ENCODE measurements at regions not wholly inside any gene's neighbourhood (a gene's known extent, or its start where the extent isn't known, plus 50 kb on each side); places are given as distances from the start of the nearest gene placed in this dataset.

DNA sequence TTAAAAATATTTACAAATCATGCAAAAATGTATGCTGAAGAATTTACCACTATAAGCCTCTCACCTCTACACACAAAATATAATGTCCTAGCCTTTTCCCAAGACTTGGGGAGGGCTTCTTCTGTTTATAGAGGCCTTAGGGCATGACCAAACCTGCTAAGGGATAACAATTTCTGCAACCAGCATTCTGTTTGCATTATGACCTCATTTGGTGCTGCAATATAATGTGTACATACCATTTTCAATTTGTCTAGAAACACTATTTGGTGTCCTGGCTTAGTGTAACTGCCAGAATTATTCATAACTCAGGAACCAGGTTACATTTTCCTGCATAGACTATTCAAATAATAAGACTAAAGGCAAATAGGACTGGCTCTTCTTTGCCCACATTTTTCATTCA, 446.6 kb upstream of the SORCS1 start:
- Histone ChIP-seq H3K9me2 (ENCODE audit: insufficient read depth) (no peaks in the 10 kb centered on the region), H3K36me3 (ENCODE audit: control insufficient read depth in 1 of 2, insufficient read depth in 2 of 2, low read length in 2 of 2) (no peaks in the 10 kb centered on the region), H3K4me2 (ENCODE audit: low read length) (no peak overlapping the region), H3K4me3 (replicated peaks in 1 of 2; ENCODE audit: low read depth in 1 of 2, low read length in 2 of 2) (no peak overlapping the region), H3K9ac (ENCODE audit: low read length) (no peak overlapping the region), H3K9me3 (ENCODE audit: control insufficient read depth in 1 of 2, insufficient read depth in 1 of 2, low read depth in 1 of 2, low read length in 2 of 2) (peaks cover 34 to 36% of the 10 kb centered on the region in 2 experiments; a peak in 3 of 4 replicates), H3K27me3 (ENCODE audit: insufficient read depth, low read length) (no peaks in the 10 kb centered on the region), H3K4me1 (ENCODE audit: control insufficient read depth in 1 of 2, insufficient read depth in 2 of 2, low read length in 2 of 2) (no peaks in the 10 kb centered on the region), H3K79me2 (ENCODE audit: insufficient read depth, low read length) (no peaks in the 10 kb centered on the region), H2AFZ (ENCODE audit: low read depth, low read length, poor library complexity, severe bottlenecking) (no peak overlapping the region), H4K20me1 (ENCODE audit: insufficient read depth) (no peaks in the 10 kb centered on the region), H3K27ac (ENCODE audit: low read depth, low read length) (no peak overlapping the region)
- TF ChIP-seq, protein P1, sequence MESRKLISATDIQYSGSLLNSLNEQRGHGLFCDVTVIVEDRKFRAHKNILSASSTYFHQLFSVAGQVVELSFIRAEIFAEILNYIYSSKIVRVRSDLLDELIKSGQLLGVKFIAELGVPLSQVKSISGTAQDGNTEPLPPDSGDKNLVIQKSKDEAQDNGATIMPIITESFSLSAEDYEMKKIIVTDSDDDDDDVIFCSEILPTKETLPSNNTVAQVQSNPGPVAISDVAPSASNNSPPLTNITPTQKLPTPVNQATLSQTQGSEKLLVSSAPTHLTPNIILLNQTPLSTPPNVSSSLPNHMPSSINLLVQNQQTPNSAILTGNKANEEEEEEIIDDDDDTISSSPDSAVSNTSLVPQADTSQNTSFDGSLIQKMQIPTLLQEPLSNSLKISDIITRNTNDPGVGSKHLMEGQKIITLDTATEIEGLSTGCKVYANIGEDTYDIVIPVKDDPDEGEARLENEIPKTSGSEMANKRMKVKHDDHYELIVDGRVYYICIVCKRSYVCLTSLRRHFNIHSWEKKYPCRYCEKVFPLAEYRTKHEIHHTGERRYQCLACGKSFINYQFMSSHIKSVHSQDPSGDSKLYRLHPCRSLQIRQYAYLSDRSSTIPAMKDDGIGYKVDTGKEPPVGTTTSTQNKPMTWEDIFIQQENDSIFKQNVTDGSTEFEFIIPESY (IDR thresholded peaks at IDR 0.05; ENCODE audit: extremely low read depth, insufficient replicate concordance, low read length), result no peak
- TF ChIP-seq, protein P2, sequence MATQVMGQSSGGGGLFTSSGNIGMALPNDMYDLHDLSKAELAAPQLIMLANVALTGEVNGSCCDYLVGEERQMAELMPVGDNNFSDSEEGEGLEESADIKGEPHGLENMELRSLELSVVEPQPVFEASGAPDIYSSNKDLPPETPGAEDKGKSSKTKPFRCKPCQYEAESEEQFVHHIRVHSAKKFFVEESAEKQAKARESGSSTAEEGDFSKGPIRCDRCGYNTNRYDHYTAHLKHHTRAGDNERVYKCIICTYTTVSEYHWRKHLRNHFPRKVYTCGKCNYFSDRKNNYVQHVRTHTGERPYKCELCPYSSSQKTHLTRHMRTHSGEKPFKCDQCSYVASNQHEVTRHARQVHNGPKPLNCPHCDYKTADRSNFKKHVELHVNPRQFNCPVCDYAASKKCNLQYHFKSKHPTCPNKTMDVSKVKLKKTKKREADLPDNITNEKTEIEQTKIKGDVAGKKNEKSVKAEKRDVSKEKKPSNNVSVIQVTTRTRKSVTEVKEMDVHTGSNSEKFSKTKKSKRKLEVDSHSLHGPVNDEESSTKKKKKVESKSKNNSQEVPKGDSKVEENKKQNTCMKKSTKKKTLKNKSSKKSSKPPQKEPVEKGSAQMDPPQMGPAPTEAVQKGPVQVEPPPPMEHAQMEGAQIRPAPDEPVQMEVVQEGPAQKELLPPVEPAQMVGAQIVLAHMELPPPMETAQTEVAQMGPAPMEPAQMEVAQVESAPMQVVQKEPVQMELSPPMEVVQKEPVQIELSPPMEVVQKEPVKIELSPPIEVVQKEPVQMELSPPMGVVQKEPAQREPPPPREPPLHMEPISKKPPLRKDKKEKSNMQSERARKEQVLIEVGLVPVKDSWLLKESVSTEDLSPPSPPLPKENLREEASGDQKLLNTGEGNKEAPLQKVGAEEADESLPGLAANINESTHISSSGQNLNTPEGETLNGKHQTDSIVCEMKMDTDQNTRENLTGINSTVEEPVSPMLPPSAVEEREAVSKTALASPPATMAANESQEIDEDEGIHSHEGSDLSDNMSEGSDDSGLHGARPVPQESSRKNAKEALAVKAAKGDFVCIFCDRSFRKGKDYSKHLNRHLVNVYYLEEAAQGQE (IDR thresholded peaks at IDR 0.05; ENCODE audit: low read depth), result no peak
- TF ChIP-seq YY1 (IDR thresholded peaks at IDR 0.05; ENCODE audit: extremely low read depth, insufficient replicate concordance, low read depth, low read length), result no peak
- TF ChIP-seq FOSL1 (IDR thresholded peaks at IDR 0.05; ENCODE audit: low read depth), result no peak
- no peak for TF ChIP-seq EGR1 (IDR thresholded peaks at IDR 0.05; ENCODE audit: low read depth)
- no peak for TF ChIP-seq CEBPB (IDR thresholded peaks at IDR 0.05; ENCODE audit: low read depth)
- no peak for TF ChIP-seq ZNF274 (IDR thresholded peaks at IDR 0.05; ENCODE audit: low read depth, low read length)
- no peak for TF ChIP-seq ELF1 (IDR thresholded peaks at IDR 0.05; ENCODE audit: borderline replicate concordance, low read depth)
- TF ChIP-seq SRF (IDR thresholded peaks at IDR 0.05; ENCODE audit: low read depth), result no peak
- TF ChIP-seq, protein P3, sequence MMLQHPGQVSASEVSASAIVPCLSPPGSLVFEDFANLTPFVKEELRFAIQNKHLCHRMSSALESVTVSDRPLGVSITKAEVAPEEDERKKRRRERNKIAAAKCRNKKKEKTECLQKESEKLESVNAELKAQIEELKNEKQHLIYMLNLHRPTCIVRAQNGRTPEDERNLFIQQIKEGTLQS (IDR thresholded peaks at IDR 0.05), result no peak
- TF ChIP-seq SP1 (IDR thresholded peaks at IDR 0.05; ENCODE audit: low read depth), result no peak
- no peak for TF ChIP-seq POLR2A (IDR thresholded peaks at IDR 0.05; ENCODE audit: borderline replicate concordance, extremely low read depth, insufficient read depth, insufficient read length)
- no peak for TF ChIP-seq RAD21 (IDR thresholded peaks at IDR 0.05; ENCODE audit: low read depth)
- TF ChIP-seq JUND (IDR thresholded peaks at IDR 0.05), result no peak
- TF ChIP-seq POLR2AphosphoS5 (IDR thresholded peaks at IDR 0.05; ENCODE audit: low read depth, low read length), result no peak
- TF ChIP-seq TCF7L2 (IDR thresholded peaks at IDR 0.05; ENCODE audit: borderline replicate concordance, extremely low read depth, insufficient read depth, insufficient read length), result no peak
- TF ChIP-seq CBX3 (IDR thresholded peaks at IDR 0.05; ENCODE audit: low read depth), result no peak
- no peak for TF ChIP-seq EZH2 (IDR thresholded peaks at IDR 0.05)
- TF ChIP-seq, protein P4, sequence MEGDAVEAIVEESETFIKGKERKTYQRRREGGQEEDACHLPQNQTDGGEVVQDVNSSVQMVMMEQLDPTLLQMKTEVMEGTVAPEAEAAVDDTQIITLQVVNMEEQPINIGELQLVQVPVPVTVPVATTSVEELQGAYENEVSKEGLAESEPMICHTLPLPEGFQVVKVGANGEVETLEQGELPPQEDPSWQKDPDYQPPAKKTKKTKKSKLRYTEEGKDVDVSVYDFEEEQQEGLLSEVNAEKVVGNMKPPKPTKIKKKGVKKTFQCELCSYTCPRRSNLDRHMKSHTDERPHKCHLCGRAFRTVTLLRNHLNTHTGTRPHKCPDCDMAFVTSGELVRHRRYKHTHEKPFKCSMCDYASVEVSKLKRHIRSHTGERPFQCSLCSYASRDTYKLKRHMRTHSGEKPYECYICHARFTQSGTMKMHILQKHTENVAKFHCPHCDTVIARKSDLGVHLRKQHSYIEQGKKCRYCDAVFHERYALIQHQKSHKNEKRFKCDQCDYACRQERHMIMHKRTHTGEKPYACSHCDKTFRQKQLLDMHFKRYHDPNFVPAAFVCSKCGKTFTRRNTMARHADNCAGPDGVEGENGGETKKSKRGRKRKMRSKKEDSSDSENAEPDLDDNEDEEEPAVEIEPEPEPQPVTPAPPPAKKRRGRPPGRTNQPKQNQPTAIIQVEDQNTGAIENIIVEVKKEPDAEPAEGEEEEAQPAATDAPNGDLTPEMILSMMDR (IDR thresholded peaks at IDR 0.05 in 2 of 3, conservative IDR thresholded peaks at IDR 0.05 in 1 of 3; ENCODE audit: borderline replicate concordance in 1 of 3, insufficient read depth in 1 of 3, low read depth in 2 of 3, low read length in 2 of 3), result no peak
- DNase-seq (ENCODE audit: low read depth, low spot score) (no peak), ATAC-seq (no peak)
- ChIA-PET RAD21 (ENCODE audit: low non-redundant PET in 1 of 2, low total read pairs in 2 of 2, uncharacterized antibody in 2 of 2, unreplicated experiment in 2 of 2) (no interaction called here), POLR2A (no interaction called here), CTCF (no interaction called here)
- no TSS peak for BruUV-seq (replicated peaks)
- intact Hi-C loops (cut with micrococcal nuclease), result no loop called here

Measured in HCT116 (cell line).